UCSD-AML1 (cell line): ENCODE measurements at regions not wholly inside any gene's neighbourhood (a gene's known extent, or its start where the extent isn't known, plus 50 kb on each side); places are given as distances from the start of the nearest gene placed in this dataset.

Source experiments
- DNase-seq: peaks from one replicate; lab custom pipeline; 2025; ENCODE audit not compliant: unreplicated experiment; lab: John Stamatoyannopoulos, UW

- DNase-seq, result no peak
These were observed 335.5 kb upstream of the ZFHX3 start for GRCh38 chr16:73383195-73383987.

GRCh38 chr16:73378471-73378870, 330.5 kb upstream of the ZFHX3 start:
- DNase-seq, result no peak

GRCh38 chr16:73371584-73372319, 323.8 kb upstream of the ZFHX3 start:
- no peak for DNase-seq

- DNase-seq, result no peak
These were observed 321.9 kb upstream of the ZFHX3 start for GRCh38 chr16:73369851-73370250.

GRCh38 chr16:73368715-73369114, 320.8 kb upstream of the ZFHX3 start:
- no peak for DNase-seq

- DNase-seq, result no peak
These were observed 317.2 kb upstream of the ZFHX3 start for GRCh38 chr16:73365016-73365551.

GRCh38 chr16:73364413-73364812, 316.5 kb upstream of the ZFHX3 start:
- DNase-seq, result no peak

GRCh38 chr16:73361061-73361460, 313.1 kb upstream of the ZFHX3 start:
- DNase-seq, result no peak

GRCh38 chr16:73356401-73357079, 308.6 kb upstream of the ZFHX3 start:
- no peak for DNase-seq

GRCh38 chr16:73355981-73356380, 308.1 kb upstream of the ZFHX3 start:
- DNase-seq, result no peak

GRCh38 chr16:73354434-73354833, 306.5 kb upstream of the ZFHX3 start:
- no peak for DNase-seq

- no peak for DNase-seq
These were observed 303.0 kb upstream of the ZFHX3 start for GRCh38 chr16:73350707-73351452.

- no peak for DNase-seq
These were observed 299.8 kb upstream of the ZFHX3 start for GRCh38 chr16:73347500-73348375.

GRCh38 chr16:73339821-73340220, 291.9 kb upstream of the ZFHX3 start:
- no peak for DNase-seq

GRCh38 chr16:73337373-73338296, 289.7 kb upstream of the ZFHX3 start:
- no peak for DNase-seq

- DNase-seq, result no peak
These were observed 281.7 kb upstream of the ZFHX3 start for GRCh38 chr16:73329358-73330286.

GRCh38 chr16:73326770-73327470, 279.0 kb upstream of the ZFHX3 start:
- DNase-seq, result no peak
